Ovary (tissue), 7 donors: ENCODE measurements at regions not wholly inside any gene's neighbourhood (a gene's known extent, or its start where the extent isn't known, plus 50 kb on each side); places are given as distances from the start of the nearest gene placed in this dataset.
"Not testable (repeated sequence)": the region's sequence is repeated elsewhere in the genome, so short reads cannot be mapped to it uniquely, and the experiment has no call there.

Source experiments
- DNase-seq, 5 donors: peaks; one replicate each; pipeline ENCODE4 v3.0.0-alpha.2; 2019 to 2020
- H3K27ac ChIP-seq, 2 donors: fragments of 200-600 bp; one replicate each; pipeline versions ENCODE4 v1.5.1 to v1.8.0; 2019 to 2022
- H3K27me3 ChIP-seq: fragments of 200-600 bp; one replicate; pipeline ENCODE4 v1.8.0; 2022
- H3K36me3 ChIP-seq: fragments of 200-600 bp; sonication (generic); one replicate; pipeline ENCODE4 v1.5.1; 2019
- H3K4me1 ChIP-seq: one replicate; pipeline ENCODE4 v1.8.1; 2013; ENCODE audit warnings: mild to moderate bottlenecking, moderate library complexity; ENCODE audit not compliant: insufficient read depth
- H3K4me3 ChIP-seq: fragments of 200-600 bp; sonication (generic); one replicate; pipeline ENCODE4 v1.5.1; 2017
- H3K9me3 ChIP-seq, 2 donors: fragments of 200-600 bp in 1 of 2; sonication (generic) in 1 of 2; one replicate each; pipeline versions ENCODE4 v1.5.1 to v1.8.1; 2013 to 2019; ENCODE audit warnings: mild to moderate bottlenecking in 1 of 2, moderate library complexity in 1 of 2
- WGBS, 3 donors: extraction: QIAGEN DNeasy Blood & Tissue Kit in 1 of 3; methylation state at CpG; one replicate each; pipeline versions ENCODE4 v1.1.5 to v1.1.7; 2013 to 2017; 5-methylcytosine and 5-hydroxymethylcytosine counted together
- intact Hi-C, 4 donors: fragments of 100-400 bp; cut with DNase I; formaldehyde crosslinking; loops; one replicate each; pipeline versions ENCODE4 v1.11.0 to v1.15.1; 2022 to 2023
- donor health status: DM: no; HTN: no; CAD: no; lungs with moderate emphysema.
- donor health status: DM: no; HTN: no; CAD: no.
- donor health status: Bipolar disorder and iron deficiency.
- donor health status: DM: no; HTN: no; CAD: no.
- donor health status: DM: yes; HTN: yes; CAD: no.

DNA sequence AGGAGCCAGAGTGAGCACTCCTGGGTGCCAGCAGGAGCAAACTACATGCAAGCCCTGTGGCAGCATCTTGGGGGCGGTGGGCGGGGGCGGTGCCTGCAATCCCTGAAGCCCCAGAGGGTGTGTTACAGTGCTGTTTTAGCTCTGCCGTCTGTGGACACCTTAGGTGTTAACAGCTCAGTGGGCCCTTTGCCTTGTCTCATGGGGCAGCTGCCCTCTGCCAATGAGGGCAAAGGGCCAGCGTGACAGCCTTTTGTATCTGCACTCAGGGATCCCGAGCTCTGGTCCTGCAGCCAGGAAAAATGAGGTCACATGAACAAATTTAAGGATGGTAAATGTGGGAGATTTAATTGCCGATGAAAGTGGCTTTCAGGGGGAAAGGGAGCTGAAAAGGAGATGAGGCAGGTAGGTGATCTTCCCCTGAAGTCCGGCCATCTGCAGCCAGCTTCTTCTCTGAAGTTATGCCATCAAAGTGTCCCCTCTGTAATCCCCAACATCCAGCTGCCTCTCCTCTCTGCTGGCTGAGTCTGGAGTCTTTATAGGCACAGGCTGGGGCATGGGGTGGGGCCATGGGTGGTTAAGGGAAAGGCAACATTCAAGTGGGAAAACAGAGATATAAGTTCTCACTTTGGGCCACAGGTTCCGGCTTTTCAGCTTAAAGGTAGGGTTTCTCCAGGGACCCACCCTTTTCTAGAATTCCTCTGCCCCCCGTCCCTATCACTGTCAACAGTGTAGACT lies 267.1 kb upstream of the NBPF12 start:
- 86 to 94% (median 88%) methylated on average over 7 to 10 of the region's 10 CpGs for WGBS, 3 donors

DNA sequence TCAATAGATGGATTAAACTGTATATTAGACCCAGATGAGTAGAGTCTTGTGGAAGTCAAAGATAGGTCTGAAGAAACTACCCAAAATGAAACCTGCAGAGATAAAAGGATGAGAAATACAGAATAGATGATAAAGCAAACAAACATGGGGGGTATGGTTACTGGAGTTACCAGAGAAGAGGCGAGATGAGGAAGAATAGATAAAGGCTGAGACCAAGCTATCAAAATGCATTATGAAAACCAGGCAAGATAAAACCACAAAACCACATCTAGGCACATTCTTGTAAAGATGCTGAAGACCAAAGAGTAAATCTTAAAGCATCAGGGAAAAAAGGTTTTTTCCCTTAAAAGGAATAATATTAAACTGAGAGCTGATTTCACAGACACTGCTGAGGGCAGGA lies 271.8 kb upstream of the NBPF12 start:
- H3K27me3 ChIP-seq, H3K4me1 ChIP-seq, DNase-seq, H3K9me3 ChIP-seq, H3K36me3 ChIP-seq, H3K27ac ChIP-seq, intact Hi-C loops, H3K4me3 ChIP-seq: not testable (repeated sequence)
- 82% methylated on average over 1 of the region's 1 CpG; no CpG with 5 or more reads in 2 of the 3 donors for WGBS, 3 donors

More for the DNA sequence above, 267.1 kb upstream of the NBPF12 start:
- H3K4me3 ChIP-seq, intact Hi-C loops, DNase-seq, H3K36me3 ChIP-seq, H3K9me3 ChIP-seq, H3K27ac ChIP-seq, H3K27me3 ChIP-seq, H3K4me1 ChIP-seq: not testable (repeated sequence)

- DNase-seq, H3K4me1 ChIP-seq, H3K27me3 ChIP-seq, H3K9me3 ChIP-seq, H3K36me3 ChIP-seq, intact Hi-C loops, H3K27ac ChIP-seq, H3K4me3 ChIP-seq: not testable (repeated sequence)
- WGBS, 3 donors, result 35 to 75% (median 53%) methylated on average over 3 to 4 of the region's 4 CpGs
Measured at GRCh38 chr1:146660242-146660641, 277.9 kb upstream of the NBPF12 start.

GRCh38 chr1:146656356-146657060 lies 281.6 kb upstream of the NBPF12 start:
- DNase-seq, H3K4me3 ChIP-seq, H3K27ac ChIP-seq, H3K27me3 ChIP-seq, H3K36me3 ChIP-seq, H3K9me3 ChIP-seq, H3K4me1 ChIP-seq, intact Hi-C loops: not testable (repeated sequence)
- WGBS, 3 donors, result 77 to 100% (median 83%) methylated on average over 1 to 3 of the region's 3 CpGs

DNA sequence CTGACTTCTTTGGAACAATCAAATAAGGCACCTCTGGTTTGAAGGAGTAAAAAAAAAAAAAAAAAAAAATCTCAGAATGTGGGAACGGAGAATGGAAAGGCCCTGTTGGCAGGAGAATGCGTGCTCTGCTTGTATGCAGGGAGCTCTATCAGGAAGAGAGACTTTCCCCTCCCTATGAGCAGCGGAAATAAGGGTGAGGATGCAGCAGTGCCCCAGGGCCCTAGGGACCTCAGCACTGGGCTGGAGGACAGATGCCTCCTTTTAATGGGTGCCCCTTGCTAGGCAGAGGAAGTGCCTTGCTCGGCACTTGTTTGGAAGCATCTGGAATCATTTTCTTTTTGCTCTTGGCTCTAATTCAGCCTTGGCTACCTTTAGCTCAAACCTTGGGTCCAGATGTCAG lies 283.4 kb upstream of the NBPF12 start:
- DNase-seq, intact Hi-C loops, H3K27me3 ChIP-seq: not testable (repeated sequence)

GRCh38 chr1:146645978-146646604 lies 292.0 kb upstream of the NBPF12 start:
- intact Hi-C loops, H3K4me1 ChIP-seq, DNase-seq, H3K9me3 ChIP-seq, H3K36me3 ChIP-seq, H3K27me3 ChIP-seq, H3K27ac ChIP-seq, H3K4me3 ChIP-seq: not testable (repeated sequence)
- WGBS, 3 donors, result 63 to 89% (median 77%) methylated on average over 4 to 6 of the region's 6 CpGs

More for the DNA sequence above, 283.4 kb upstream of the NBPF12 start:
- WGBS, 3 donors, result 50 to 70% (median 61%) methylated on average over 4 of the region's 4 CpGs
- H3K27ac ChIP-seq, H3K9me3 ChIP-seq, H3K36me3 ChIP-seq, H3K4me1 ChIP-seq, H3K4me3 ChIP-seq: not testable (repeated sequence)

- 84 to 89% (median 87%) methylated on average over 2 to 3 of the region's 3 CpGs for WGBS, 3 donors
- H3K4me3 ChIP-seq, H3K27me3 ChIP-seq, H3K36me3 ChIP-seq, intact Hi-C loops, DNase-seq, H3K9me3 ChIP-seq, H3K27ac ChIP-seq, H3K4me1 ChIP-seq: not testable (repeated sequence)
Measured at GRCh38 chr1:146641534-146641933, 296.6 kb upstream of the NBPF12 start.

DNA sequence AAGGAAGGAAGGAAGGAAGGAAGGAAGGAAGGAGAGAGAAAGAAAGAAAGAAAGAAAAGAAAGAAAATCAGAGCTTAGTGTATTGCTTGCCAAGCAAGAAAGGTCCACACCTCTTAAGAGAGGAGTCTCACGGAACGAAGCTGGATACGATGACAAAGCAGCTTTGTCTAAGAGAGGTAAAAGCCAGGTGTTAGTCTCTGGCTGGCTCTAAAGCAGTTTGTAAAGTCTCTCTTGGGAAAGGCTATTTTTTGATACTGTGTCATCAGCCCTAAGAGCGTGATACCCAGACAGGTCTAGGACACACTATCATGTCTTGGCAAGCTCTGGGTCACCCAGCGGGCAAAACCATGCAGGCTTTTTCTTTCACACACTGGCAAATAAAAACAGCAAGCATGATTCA lies 297.5 kb upstream of the NBPF12 start:
- H3K4me1 ChIP-seq, H3K4me3 ChIP-seq, DNase-seq, H3K27ac ChIP-seq, H3K27me3 ChIP-seq, H3K9me3 ChIP-seq, intact Hi-C loops, H3K36me3 ChIP-seq: not testable (repeated sequence)
- WGBS, 3 donors, result 92 to 94% (median 93%) methylated on average over 5 of the region's 5 CpGs

GRCh38 chr1:146630302-146630701 lies 307.8 kb upstream of the NBPF12 start:
- not testable (repeated sequence) for H3K4me3 ChIP-seq
- WGBS, 3 donors, result 71 to 80% methylated on average over 1 of the region's 1 CpG; no CpG with 5 or more reads in 1 of the 3 donors

DNA sequence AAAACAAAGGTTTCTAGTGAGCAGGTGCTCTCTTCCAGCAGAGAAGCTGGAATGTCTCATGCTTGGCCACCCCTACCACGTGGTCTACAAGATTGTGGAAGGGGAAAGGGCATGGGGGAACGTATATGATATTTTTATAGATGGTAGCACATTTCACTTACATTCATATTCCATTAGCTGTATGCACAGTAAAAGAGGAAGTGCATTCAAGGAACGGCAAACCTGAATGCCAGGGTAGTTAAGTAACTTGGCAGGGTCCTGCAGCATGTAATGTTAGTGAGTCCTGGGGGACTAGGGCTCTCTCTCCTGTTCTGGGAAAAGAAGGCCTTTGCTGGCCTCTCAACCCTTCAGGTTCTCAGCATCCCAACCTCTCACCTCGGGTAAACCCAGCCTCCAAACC lies 319.5 kb upstream of the NBPF12 start:
- H3K36me3 ChIP-seq, H3K4me1 ChIP-seq, intact Hi-C loops, H3K4me3 ChIP-seq, DNase-seq, H3K27me3 ChIP-seq, H3K9me3 ChIP-seq, H3K27ac ChIP-seq: not testable (repeated sequence)
- 78 to 84% (median 82%) methylated on average over 3 of the region's 4 CpGs for WGBS, 3 donors

More at GRCh38 chr1:146630302-146630701, 307.8 kb upstream of the NBPF12 start:
- DNase-seq, H3K9me3 ChIP-seq, H3K27ac ChIP-seq, H3K36me3 ChIP-seq, H3K27me3 ChIP-seq, H3K4me1 ChIP-seq, intact Hi-C loops: not testable (repeated sequence)

- H3K27me3 ChIP-seq, intact Hi-C loops, H3K27ac ChIP-seq, H3K36me3 ChIP-seq, H3K4me1 ChIP-seq, H3K4me3 ChIP-seq, DNase-seq, H3K9me3 ChIP-seq: not testable (repeated sequence)
Measured at GRCh38 chr1:146604681-146605080, 333.4 kb upstream of the NBPF12 start.
